ENCODE measurements at regions not wholly inside any gene's neighbourhood (a gene's known extent, or its start where the extent isn't known, plus 50 kb on each side); places are given as distances from the start of the nearest gene placed in this dataset.

- no peak overlapping the region for H3K4me3 ChIP-seq
- TF ChIP-seq POLR2A (IDR thresholded peaks at IDR 0.05) = no peak
- TF ChIP-seq, protein P1, sequence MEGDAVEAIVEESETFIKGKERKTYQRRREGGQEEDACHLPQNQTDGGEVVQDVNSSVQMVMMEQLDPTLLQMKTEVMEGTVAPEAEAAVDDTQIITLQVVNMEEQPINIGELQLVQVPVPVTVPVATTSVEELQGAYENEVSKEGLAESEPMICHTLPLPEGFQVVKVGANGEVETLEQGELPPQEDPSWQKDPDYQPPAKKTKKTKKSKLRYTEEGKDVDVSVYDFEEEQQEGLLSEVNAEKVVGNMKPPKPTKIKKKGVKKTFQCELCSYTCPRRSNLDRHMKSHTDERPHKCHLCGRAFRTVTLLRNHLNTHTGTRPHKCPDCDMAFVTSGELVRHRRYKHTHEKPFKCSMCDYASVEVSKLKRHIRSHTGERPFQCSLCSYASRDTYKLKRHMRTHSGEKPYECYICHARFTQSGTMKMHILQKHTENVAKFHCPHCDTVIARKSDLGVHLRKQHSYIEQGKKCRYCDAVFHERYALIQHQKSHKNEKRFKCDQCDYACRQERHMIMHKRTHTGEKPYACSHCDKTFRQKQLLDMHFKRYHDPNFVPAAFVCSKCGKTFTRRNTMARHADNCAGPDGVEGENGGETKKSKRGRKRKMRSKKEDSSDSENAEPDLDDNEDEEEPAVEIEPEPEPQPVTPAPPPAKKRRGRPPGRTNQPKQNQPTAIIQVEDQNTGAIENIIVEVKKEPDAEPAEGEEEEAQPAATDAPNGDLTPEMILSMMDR (IDR thresholded peaks at IDR 0.05) = peak in 9 of 12 donors; percentile 18 to 50 (median 46)
- intact Hi-C loops (cut with DNase I) = loop anchor here in 8 of 10 donors (2.0 to 10.0 kb wide), 7 partner anchors 41 to 344 kb away; no protein-coding TSS in a partner anchor
Measured at GRCh38 chr14:66403183-66403582, 83.0 kb upstream of the CCDC196 start.

DNA sequence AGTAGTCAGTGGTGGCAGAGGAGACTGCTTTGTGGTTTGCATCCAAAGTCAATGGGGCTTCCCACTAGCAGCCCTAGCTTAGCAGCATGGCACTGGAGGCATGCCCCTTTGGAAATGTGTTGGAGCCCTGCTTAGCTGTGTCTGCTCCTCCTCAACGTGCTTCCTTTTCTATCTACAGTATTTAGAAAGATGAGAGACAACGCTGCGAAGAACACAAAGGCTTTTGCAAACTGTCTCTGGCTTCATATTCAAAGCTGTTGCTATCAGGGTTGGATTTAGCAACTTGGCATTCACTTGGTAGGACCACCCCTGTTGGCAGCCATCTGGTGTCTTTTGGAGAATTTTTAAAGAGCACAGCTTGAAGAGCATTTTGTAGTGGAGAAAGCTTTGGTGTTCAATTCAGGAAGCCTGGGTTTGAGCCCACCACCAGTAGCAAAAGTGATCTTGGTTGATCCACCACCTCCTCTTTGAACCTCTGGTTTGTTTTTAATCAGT lies 82.1 kb upstream of the CCDC196 start:
- Histone ChIP-seq H3K36me3 (no peaks in the 10 kb centered on the region), H3K4me1 (peaks cover 0 to 5% (median 0%) of the 10 kb centered on the region in 12 donors), H3K9me3 (peaks cover 0 to 3% (median 0%) of the 10 kb centered on the region in 12 donors), H3K4me3 (no peak overlapping the region), H3K27ac (no peak overlapping the region), H3K27me3 (no peaks in the 10 kb centered on the region)
- no peak for DNase-seq
- intact Hi-C loops (cut with DNase I) = loop anchor here in 8 of 10 donors (5.0 to 10.0 kb wide), 6 partner anchors 42 to 343 kb away; no protein-coding TSS in a partner anchor
- WGBS, 4 donors = 71 to 86% (median 85%) methylated on average over 3 of the region's 3 CpGs
- ATAC-seq = no peak
- no peak for TF ChIP-seq POLR2A (IDR thresholded peaks at IDR 0.05)
- TF ChIP-seq, protein P1 (IDR thresholded peaks at IDR 0.05) = no peak

More at GRCh38 chr14:66403183-66403582, 83.0 kb upstream of the CCDC196 start:
- no peaks in the 10 kb centered on the region for H3K36me3 ChIP-seq
- peaks cover 0 to 3% (median 0%) of the 10 kb centered on the region in 12 donors for H3K9me3 ChIP-seq
- H3K27me3 ChIP-seq = no peaks in the 10 kb centered on the region
- WGBS, 4 donors = 31 to 40% (median 33%) methylated on average over 5 of the region's 5 CpGs
- H3K4me1 ChIP-seq = peaks cover 0 to 9% (median 0%) of the 10 kb centered on the region in 12 donors
- ATAC-seq (peak in 3 of 4 donors; percentile 37 to 50 (median 50)), DNase-seq (no peak)
- no peak overlapping the region for H3K27ac ChIP-seq

DNA sequence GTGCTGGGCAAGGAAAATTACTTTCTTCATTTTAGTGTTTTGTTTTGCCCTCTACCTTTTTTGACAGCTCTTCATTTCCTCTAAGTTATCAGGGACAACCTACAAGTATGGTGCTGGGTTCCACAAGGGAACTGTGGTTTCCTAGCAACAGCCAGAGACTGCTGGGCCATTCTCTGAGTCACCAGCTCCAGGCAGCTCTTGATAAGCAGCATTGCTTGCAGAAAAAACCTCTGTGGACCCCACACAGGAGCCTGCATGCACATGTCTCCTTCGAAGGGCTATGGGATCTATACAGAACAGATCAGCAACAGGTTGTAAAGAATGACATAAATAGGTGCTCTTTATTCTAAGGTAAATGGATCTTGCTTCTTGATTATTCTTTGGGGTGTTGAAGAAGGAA lies 81.0 kb upstream of the CCDC196 start:
- intact Hi-C loops (cut with DNase I) = loop anchor here in 2 of 10 donors (10.0 kb wide), 2 partner anchors 90 to 170 kb away; no protein-coding TSS in a partner anchor
- Histone ChIP-seq H3K9me3 (peaks cover 0 to 3% (median 0%) of the 10 kb centered on the region in 12 donors), H3K4me3 (no peak overlapping the region), H3K27me3 (no peaks in the 10 kb centered on the region), H3K36me3 (no peaks in the 10 kb centered on the region), H3K27ac (no peak overlapping the region), H3K4me1 (peaks cover 0 to 5% (median 0%) of the 10 kb centered on the region in 12 donors)
- TF ChIP-seq, protein P1 (IDR thresholded peaks at IDR 0.05) = no peak
- no peak for TF ChIP-seq POLR2A (IDR thresholded peaks at IDR 0.05)
- peak in 3 of 4 donors; percentile 51 to 82 (median 73) for ATAC-seq
- no peak for DNase-seq
- 26 to 41% (median 34%) methylated on average over 1 of the region's 1 CpG for WGBS, 4 donors

DNA sequence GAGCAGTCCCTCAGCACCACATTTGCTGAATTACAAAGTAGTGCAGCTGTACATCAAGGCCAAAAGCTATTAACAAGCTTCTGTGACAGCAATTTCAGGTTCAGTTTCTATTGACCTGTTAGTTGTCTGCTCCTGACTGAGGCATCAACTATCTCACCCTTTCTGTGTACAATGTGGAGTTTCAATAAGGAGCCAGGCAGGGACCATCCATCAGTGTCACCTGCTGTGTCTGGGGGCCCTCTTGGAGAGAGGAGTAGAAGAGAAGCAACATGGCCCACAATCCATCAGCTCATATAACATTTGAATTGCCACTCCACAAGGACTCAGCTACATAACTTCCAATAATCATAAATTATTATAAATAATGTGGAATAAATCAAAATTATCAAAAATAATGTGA lies 72.3 kb upstream of the CCDC196 start:
- H3K27me3 ChIP-seq = no peaks in the 10 kb centered on the region
- no peak for DNase-seq
- no peak for ATAC-seq
- no peaks in the 10 kb centered on the region for H3K36me3 ChIP-seq
- peaks cover 0 to 7% (median 0%) of the 10 kb centered on the region in 12 donors for H3K9me3 ChIP-seq
- intact Hi-C loops (cut with DNase I) = no loop called here
- H3K4me1 ChIP-seq = no peaks in the 10 kb centered on the region
- H3K4me3 ChIP-seq = no peak overlapping the region
- no peak overlapping the region for H3K27ac ChIP-seq
- TF ChIP-seq, protein P1 (IDR thresholded peaks at IDR 0.05) = no peak
- TF ChIP-seq POLR2A (IDR thresholded peaks at IDR 0.05) = no peak
